PC-9 (cell line): ENCODE measurements at regions not wholly inside any gene's neighbourhood (a gene's known extent, or its start where the extent isn't known, plus 50 kb on each side); places are given as distances from the start of the nearest gene placed in this dataset.

ENCODE experiments used
- CTCF ChIP-seq: fragments of 200-600 bp; sonication (generic); conservative IDR thresholded peaks from 2 replicates; pipeline ENCODE4 v1.6.1; 2017; ENCODE audit warnings: mixed run types, antibody characterized with exemption, mild to moderate bottlenecking, moderate library complexity
- EZH2 ChIP-seq: fragments of 200-600 bp; sonication (generic); IDR thresholded peaks from 2 replicates; pipeline ENCODE4 v1.8.0; 2017; ENCODE audit warnings: antibody characterized with exemption, low read depth

- TF ChIP-seq CTCF (no peak), EZH2 (no peak)
Measured at GRCh38 chr2:100757621-100758394, 62.1 kb upstream of the NPAS2 start.
